HG03097 (cell line): ENCODE measurements at regions not wholly inside any gene's neighbourhood (a gene's known extent, or its start where the extent isn't known, plus 50 kb on each side); places are given as distances from the start of the nearest gene placed in this dataset.
"Not testable (repeated sequence)": the region's sequence is repeated elsewhere in the genome, so short reads cannot be mapped to it uniquely, and the experiment has no call there.

Experiments used
- ATAC-seq: cut with Tn5 transposase; IDR thresholded peaks from one replicate; pipeline ENCODE4 v1.9.1; 2021; ENCODE audit not compliant: unreplicated experiment, low FRiP score

DNA sequence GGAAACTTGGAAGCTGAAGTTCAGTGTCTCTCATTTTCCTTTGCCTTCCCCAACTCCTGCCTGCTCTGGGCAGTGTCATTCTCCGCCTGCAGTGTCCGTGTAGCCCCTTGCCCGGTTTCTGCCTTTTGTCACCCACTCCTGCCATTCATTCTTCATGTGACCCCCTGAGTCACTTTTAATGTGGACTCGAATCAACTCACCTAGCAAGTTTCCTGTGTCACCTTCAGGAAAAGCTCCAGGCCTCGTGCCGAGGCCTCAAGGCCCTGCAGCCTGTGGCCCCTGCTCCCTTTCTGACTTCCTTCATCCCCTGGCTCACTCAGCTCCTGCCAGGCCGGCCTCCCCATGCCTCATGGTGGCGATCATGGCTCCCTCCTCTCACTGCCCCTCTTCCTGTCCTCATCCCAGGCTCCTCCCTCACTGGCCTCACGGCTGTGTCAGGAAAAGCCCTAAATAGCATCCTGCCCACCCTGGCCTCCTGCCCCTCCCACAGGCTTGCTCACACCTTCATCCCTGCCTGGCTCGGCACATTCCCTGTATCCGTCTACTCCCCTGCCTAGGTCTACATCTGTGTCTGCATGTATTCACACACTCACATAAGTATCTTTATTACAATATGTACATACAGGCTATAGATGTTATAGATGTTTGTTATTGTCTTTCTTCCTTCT, 294.9 kb downstream of the MED10 start:
- no peak for ATAC-seq

DNA sequence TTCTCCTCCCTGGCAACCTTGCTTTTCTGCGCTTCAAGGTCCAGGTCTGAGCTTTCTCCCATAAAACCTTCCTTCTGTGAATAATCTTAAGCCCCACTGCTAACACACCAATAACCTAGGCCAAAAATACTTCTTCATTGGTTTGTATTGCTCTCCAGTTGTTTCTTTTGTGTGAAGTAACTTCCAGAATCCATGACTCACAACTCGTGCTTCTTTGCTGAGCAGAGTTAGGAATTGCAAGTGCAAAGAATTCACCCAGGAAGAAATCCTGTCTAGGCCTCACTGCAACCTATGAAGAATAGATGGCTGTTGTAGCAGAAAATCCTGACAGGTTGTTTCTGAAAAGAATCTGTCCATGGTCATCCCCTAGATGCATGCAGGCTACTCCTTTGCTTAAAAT, 295.7 kb downstream of the MED10 start:
- no peak for ATAC-seq

DNA sequence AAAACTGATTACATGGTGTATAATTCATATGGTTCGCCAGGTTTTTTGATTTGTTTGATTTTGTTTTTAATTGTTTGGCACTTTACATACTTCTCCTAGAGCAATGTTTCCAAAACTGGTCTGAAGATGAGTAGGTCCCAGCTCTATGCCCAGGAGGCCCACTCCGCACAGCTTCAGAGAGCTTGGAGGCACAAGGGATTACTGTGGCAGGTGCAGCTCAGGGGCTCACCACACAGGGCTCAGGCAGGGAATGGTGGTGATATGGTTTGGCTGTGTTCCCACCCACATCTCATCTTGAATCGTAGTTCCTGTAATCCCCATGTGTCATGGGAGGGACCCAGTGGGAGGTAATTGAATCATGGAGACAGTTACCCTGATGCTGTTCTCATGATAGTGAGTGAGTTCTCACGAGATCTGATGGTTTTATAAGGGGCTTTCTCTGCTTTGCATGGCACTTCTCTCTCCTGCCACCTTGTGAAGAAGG, 296.6 kb downstream of the MED10 start:
- no peak for ATAC-seq

DNA sequence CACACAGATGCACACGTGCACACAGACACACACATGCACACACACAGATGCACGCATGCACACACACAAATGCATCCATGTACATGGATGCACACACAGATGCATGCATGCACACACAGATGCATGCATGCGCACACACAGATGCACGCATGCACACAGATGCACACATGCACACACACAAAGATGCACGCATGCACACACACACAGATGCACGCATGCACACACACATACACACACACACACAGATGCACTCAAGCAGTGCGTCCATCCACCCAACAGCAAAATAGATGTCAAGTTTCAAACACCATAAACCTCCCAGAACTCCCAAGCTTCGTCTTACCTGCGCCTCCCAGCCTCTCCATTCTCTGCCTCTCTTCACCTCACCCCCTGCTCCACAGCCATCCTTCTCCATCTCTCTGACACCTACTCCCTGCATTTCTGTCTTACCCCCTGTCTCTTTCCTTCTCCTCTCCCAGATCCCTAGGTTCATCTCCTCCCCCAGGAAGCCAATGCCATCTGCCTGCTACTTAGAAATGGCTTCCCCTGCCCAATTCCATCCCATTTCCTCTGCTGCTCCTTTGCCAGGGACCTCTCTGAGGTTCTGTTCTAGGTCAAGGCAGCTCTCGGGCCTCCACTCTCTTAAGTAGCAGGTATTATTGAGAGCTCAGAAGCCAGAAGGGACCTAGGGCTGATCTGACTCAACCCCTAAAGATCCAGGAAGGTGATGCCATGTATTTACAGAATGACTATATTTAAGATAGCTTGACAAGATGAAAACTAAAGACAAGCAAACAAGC, 297.2 kb downstream of the MED10 start:
- ATAC-seq, result no peak

DNA sequence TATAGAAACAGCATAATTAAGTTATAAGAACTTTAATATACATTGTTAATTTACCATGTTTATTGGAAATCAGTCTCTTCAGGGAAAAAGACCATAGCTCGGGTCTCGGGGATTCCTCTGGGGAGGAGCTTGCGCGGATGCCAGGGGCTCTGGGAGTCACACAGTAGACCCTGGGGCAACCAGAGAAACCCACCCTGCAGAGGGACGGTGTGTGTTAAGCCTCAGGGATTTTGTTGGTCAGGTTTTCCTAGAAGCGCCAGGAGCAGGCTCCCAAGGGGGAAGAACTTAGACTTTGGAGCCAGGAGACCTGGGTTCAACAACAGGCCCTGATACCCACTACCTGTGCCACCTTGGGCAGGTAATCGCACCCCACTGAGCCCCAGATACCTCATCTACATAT, 297.9 kb downstream of the MED10 start:
- ATAC-seq, result no peak

DNA sequence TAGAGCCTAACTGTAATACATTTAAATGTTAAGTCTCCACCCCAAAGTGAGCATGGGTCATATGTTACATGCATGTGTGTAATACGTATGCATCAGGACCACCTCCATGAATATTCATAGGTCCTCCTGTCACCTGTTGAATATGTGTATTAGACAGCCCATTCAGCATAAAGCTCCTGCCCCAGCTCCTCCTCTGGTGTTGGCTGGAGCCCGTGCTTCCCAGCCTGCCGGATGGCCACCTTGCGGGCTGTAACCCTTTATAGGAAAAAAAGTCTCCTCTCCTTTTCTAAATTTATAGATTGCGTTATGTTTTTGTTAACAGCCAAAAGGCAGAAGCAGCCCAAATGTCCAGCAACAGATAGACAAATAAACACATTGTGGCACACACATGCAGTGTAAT, 299.5 kb downstream of the MED10 start:
- ATAC-seq, result no peak

DNA sequence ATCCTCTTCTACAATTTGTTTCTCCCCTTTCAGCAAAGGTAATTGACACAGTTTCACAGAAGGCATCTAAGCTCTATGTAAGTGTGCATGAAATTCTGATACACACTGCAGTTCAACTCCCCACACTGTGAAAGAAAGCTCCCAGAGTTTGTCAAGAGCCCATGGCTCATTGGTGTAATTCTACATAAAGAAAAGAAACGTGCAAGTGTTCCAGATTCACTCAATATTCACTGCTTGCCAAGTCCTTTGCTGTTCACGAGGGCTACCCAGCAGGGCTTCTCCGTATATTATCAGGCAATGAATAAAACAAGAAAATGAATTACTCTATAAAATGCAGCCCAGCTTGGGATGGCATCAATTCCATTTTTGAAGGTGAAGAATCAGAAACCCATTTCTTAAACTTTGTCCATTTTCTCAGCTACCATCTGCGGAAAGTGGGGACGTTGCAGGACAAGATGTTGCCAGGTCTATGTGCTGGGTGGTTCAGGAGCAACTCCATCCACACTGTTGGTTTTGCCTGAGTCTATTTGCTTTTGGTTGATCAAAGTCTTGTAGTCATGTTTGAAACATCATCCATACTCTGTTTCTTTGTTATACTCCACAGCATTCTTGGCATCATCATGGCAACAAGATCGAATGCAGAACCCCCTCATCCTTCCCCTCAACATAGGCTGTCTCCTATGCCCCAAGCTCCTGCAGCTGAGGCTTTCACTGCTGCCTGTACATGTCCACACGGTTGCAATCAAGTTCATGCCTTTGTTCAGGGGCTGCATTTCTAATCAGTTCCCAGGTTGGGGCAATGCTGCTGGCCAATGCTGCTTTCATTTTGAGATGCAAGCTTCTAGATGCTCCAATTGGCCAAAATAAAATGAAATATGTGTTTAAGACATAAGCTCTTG, 301.8 kb downstream of the MED10 start:
- no peak for ATAC-seq

DNA sequence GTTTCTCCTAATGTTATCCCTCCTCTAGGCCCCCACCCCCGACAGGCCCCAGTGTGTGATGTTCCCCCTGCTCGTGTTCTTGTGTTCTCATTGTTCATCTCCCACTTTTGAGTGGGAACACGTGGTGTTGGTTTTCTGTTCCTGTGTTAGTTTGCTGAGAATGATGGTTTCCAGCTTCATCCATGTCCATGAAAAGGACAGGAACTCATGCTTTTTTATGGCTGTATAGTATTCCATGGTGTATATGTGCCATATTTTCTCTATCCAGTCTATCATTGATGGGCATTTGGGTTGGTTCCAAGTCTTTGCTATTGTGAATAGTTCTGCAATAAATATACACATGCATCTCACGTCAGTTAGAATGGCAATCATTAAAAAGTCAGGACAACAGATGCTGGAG, 305.9 kb downstream of the MED10 start:
- ATAC-seq, result not testable (repeated sequence)

DNA sequence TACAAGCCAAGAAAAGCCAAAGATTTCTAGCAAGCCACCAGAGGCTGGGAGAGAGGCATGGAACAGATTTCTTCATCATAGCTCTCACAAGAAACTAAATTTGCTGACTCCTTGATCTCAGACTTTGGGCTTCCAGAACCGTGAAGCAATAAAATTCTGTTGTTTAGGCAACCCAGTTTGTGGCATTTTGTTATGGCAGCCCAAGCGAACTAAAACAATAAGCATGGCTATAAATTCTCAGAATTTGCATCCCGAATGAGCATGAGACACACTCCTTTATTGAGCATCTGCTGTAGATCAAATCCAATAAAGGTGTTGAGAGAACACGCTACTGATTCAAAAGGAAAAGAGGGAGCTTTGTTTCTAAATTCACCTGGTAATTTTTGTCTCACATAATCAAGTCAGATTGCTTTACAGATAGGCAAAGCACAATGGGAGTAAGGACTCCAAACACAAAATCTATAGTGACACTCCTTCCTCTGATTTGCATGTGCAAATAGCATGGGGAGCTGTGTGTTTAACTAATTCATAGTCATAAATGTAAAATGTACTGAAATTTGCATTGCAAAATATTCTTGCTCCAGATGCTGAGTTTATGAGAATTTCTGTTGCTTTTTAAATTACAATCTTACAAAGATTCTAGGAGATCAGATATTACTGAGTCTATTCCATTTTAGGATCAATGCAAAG, 308.7 kb downstream of the MED10 start:
- no peak for ATAC-seq

DNA sequence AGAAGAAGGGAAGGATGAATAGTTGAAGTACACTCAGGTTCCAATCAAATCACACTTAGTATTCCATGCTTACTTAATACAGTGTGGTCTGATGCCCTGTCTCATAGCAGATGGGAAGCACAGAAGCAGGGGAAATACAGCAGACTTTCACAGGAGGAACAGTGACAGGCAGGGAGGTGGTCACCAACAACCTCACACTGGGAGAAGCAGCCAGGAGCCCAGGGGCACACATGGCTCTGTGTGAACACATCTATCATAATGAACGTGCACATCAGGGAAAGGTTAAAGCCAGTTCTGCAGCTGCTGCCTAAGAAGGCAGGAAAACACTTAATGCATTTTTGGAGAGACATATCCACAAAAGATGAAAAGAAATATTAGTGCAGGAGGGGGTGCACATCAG, 312.3 kb downstream of the MED10 start:
- no peak for ATAC-seq

DNA sequence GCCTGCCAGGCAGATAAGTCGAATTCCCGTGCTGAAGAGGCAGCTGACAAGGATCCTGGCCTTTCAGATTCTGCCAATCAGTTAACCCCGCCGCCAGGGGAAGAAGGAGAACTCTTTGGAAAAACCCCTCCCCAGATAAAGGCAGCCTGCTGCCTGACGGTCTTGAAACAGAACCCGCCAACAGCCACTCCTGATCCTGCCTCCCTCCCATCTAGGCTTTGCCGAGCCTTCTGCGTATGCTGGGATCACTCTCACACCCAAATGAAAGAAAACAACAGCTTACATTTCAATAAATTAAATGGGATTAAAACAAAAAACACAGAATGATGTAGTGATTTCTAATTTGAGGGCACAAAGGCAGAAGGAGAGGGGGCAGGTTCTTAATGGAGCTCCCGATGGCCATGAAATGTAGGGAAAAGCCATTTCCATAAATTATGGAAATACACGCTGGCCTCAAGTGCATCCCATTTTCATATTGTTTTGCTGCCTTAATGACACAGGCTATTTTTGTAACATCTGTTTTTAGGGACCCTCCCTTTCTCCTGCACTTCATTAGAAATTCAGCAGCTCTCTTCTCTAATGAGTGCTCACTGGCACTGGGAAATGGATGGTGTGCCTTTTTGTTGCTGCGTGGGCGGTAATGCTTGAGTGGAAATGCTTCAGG, 319.1 kb downstream of the MED10 start:
- ATAC-seq, result no peak

DNA sequence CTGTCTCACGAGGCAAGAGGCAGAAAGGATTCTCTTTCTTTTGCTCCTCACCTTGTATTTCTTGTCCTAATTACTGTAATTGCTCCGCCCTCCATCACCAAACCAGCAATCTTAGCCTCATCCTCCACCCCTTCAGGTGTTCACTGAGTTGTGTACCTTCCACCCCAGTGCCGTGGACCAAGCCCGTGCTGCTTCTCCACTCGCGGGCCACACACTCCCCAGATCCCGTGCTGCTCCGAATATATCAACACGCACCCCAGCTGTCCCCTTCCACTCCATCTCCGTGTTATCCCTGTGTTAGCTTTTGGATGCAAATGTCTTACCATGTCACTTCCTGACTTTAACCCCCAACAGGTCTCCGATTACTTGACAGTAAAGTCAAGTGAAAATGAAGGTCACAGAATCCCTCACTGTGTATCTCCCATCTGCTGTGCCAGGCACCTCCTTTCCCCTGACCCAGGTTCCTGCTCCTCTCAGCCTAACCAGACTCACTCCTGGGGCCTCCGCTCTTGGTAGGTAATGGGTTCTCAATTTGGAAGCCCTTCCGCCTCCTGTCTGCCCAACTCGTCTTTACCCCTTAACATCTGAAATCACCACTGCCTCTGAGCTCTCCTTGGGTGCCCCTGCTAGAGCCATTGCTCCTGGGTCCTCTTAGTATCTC, 320.2 kb downstream of the MED10 start:
- ATAC-seq, result no peak

DNA sequence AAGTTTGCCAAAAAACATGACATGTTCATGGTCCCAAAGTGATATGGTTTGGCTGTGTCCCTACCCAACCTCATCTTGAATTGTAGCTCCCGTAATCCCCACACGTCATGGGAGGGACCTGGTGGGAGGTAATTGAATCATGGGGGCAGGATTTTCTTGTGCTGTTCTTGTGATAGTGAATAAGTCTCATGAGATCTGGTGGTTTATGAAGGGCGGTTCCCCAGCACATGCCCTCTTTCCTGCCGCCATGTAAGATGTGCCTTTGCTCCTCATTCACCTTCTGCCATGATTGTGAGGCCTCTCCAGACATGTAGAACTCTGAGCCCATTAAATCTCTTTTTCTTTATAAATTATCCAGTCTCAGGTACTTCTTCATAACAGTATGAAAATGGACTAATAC, 322.1 kb downstream of the MED10 start:
- no peak for ATAC-seq

DNA sequence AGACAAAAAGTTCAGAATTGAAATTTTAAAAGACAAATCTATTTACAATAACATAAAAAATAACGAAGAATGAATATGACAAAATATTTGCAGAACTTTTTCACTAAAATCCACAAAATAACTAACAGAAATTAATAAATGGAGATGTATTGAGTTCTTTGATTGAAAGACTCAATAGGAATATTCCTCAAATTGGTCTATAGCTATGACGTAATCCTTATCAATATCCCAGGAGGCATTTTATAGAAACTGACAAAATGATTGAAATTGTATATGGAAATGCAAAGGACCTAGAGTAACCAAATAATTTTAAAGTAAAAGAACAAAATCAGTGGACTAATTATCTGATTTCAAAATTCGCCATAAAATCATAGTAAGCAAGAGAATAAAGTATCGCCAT, 328.7 kb downstream of the MED10 start:
- no peak for ATAC-seq

DNA sequence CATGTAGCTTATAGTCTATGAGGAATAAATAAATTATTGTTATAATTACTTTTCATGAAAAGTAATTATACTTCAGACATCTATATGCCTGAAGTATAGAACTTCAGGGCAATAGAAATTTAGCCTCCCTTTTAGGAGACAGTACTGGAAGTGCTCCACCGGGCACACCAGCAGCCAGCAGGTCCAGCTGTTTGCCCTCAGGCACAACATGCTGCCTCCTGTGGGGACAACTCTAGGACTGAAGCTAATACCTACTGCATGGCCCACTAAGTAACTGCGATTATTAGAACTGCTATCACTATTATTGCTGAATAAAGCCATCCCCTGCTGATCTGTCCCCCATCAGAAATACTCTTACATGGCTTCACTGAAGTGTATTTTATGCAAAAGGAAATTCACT, 329.6 kb downstream of the MED10 start:
- ATAC-seq, result no peak

DNA sequence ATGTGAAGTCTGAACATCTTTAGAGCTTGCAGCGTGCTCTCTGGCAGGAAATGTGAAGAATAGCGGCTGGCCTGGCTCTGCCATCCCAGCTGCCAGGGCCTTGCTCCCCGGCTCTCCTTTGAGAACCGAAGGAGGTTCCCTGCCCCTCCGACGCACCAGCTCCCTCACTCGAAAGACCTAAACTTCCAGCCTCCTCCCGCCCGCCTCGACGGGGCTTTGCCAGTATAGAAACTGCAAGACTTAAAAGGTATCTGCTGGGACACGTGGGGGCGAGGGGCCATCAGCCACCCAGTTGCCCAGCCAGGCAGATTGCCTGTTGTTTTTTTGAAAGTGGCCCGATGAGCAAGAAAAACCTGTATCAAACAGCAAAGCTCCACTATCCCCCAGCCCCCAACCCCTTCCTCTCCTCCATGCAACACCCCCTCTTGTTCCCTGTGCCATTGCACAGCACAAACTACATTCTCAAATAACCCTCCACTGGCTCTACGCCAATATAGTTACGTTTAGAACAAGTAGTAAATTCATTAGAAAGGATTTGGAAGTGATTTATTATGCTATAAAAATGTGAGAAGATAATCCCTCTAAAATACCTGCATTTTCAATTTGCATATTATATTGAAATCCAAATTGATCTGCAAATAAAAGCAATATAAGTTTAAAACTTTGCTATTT, 331.9 kb downstream of the MED10 start:
- ATAC-seq, result no peak

DNA sequence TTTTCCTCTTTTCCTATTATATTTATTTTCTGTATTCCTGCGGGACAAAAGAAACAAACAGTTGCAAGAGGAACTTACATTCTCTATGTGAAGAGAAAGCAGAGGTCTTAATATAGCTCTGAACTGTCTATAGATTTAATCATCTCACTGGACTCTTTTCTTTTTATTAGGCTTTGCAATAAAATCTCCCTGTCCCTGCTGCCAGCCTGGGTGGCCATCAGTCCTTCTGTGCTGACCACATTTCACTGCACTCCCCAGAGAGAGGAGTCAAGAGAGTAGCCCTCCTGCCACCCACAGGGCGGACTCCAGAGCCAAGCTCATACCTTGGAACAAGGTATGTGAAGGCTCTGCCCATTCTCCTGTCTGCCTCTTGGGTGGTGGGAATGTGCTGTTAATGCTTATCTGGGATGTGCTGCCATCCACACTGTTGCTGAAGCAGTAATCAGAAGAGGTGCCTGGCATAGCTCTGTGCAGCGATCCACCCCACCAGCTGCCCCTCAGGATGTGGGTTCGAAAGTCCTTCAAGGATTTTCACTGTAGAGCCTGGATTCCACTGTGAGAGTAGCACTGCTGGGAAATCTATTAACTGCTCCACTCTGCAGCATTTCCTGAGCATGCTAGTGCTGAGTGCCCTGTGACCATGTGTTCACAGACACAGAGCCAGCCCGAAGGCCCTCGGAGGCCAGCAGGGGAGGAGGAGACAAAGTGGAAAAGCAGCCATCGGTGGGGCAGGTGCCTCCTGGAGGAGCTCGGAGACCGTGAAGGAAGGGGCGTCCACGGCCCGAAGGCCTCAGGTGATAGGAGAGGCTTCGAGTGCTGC, 334.6 kb downstream of the MED10 start:
- ATAC-seq, result no peak

DNA sequence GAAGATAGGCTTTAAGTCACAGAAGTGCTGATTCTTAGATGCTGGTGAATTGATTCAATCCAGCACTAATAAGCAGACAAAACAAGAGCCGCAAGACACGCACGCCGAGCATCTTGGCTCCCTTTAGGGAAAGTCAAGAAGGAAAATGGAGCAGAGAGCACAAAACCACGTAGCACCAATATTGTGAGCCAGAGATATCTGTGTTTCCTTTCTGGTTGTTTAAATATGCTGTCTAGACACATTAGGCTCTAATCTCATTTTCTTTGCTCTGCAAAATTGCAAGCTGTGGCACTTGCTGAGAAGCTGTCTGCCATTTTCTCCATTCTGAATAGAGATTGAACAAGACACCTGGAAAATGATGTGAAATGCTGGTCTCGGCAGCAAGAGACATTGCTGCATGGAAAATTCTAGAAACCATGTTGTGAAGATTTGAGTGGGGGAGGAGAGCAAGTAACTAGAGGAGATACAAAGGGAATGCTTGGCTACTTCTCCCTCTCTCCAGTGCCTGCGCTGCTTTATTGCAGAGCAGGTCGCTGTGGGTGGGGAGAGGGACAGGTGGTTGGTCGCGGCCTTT, 336.3 kb downstream of the MED10 start:
- ATAC-seq, result no peak
